GM21576 (cell line): ENCODE measurements at regions not wholly inside any gene's neighbourhood (a gene's known extent, or its start where the extent isn't known, plus 50 kb on each side); places are given as distances from the start of the nearest gene placed in this dataset.
A peak's percentile ranks its signal among the peaks of the same experiment; 100 is the strongest.
"Not testable (repeated sequence)": the region's sequence is repeated elsewhere in the genome, so short reads cannot be mapped to it uniquely, and the experiment has no call there.

Experiments
- ATAC-seq: cut with Tn5 transposase; IDR thresholded peaks from one replicate; pipeline ENCODE4 v1.9.1; 2021; ENCODE audit warnings: mild to moderate bottlenecking, moderate library complexity; ENCODE audit not compliant: unreplicated experiment

GRCh38 chr3:27661797-27662196, 60.3 kb downstream of the EOMES start:
- ATAC-seq = no peak

GRCh38 chr3:27659279-27660021, 62.7 kb downstream of the EOMES start:
- ATAC-seq = peak; percentile 75

GRCh38 chr3:27658741-27659140, 63.4 kb downstream of the EOMES start:
- peak; percentile 11 for ATAC-seq

GRCh38 chr3:27657871-27658270, 64.3 kb downstream of the EOMES start:
- ATAC-seq = no peak

- no peak for ATAC-seq
Measured at GRCh38 chr3:27657404-27657803, 64.7 kb downstream of the EOMES start.

GRCh38 chr3:27656790-27657189, 65.3 kb downstream of the EOMES start:
- no peak for ATAC-seq

- ATAC-seq = no peak
Measured at GRCh38 chr3:27655547-27655946, 66.6 kb downstream of the EOMES start.

GRCh38 chr3:27653803-27654558, 68.1 kb downstream of the EOMES start:
- ATAC-seq = no peak

GRCh38 chr3:27649277-27649676, 72.8 kb downstream of the EOMES start:
- ATAC-seq = no peak

- ATAC-seq = no peak
Measured at GRCh38 chr3:27646896-27647295, 75.2 kb downstream of the EOMES start.

GRCh38 chr3:27644941-27645340, 77.2 kb downstream of the EOMES start:
- no peak for ATAC-seq

- ATAC-seq = no peak
Measured at GRCh38 chr3:27643355-27643754, 78.8 kb downstream of the EOMES start.

- no peak for ATAC-seq
Measured at GRCh38 chr3:27642796-27643195, 79.3 kb downstream of the EOMES start.

- no peak for ATAC-seq
Measured at GRCh38 chr3:27641888-27642601, 80.1 kb downstream of the EOMES start.

- ATAC-seq = no peak
Measured at GRCh38 chr3:27641271-27641800, 80.8 kb downstream of the EOMES start.

- ATAC-seq = no peak
Measured at GRCh38 chr3:27639271-27639670, 82.9 kb downstream of the EOMES start.

GRCh38 chr3:27638594-27638993, 83.5 kb downstream of the EOMES start:
- ATAC-seq = no peak

- no peak for ATAC-seq
Measured at GRCh38 chr3:27637346-27637995, 84.7 kb downstream of the EOMES start.

GRCh38 chr3:27635006-27635405, 87.1 kb downstream of the EOMES start:
- ATAC-seq = not testable (repeated sequence)

- ATAC-seq = peak; percentile 24
Measured at GRCh38 chr3:27633224-27633545, 88.9 kb downstream of the EOMES start.
